ENCODE measurements at regions not wholly inside any gene's neighbourhood (a gene's known extent, or its start where the extent isn't known, plus 50 kb on each side); places are given as distances from the start of the nearest gene placed in this dataset.

- TF ChIP-seq, protein P1, sequence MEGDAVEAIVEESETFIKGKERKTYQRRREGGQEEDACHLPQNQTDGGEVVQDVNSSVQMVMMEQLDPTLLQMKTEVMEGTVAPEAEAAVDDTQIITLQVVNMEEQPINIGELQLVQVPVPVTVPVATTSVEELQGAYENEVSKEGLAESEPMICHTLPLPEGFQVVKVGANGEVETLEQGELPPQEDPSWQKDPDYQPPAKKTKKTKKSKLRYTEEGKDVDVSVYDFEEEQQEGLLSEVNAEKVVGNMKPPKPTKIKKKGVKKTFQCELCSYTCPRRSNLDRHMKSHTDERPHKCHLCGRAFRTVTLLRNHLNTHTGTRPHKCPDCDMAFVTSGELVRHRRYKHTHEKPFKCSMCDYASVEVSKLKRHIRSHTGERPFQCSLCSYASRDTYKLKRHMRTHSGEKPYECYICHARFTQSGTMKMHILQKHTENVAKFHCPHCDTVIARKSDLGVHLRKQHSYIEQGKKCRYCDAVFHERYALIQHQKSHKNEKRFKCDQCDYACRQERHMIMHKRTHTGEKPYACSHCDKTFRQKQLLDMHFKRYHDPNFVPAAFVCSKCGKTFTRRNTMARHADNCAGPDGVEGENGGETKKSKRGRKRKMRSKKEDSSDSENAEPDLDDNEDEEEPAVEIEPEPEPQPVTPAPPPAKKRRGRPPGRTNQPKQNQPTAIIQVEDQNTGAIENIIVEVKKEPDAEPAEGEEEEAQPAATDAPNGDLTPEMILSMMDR (IDR thresholded peaks at IDR 0.05): no peak
- no peak for TF ChIP-seq POLR2A (IDR thresholded peaks at IDR 0.05)
- no peak for TF ChIP-seq EP300 (IDR thresholded peaks at IDR 0.05)
- no peak for TF ChIP-seq POLR2AphosphoS5 (IDR thresholded peaks at IDR 0.05)
These were observed 105.7 kb upstream of the PPP2R5A start for GRCh38 chr1:212179394-212180076.
